ENCODE measurements at regions not wholly inside any gene's neighbourhood (a gene's known extent, or its start where the extent isn't known, plus 50 kb on each side); places are given as distances from the start of the nearest gene placed in this dataset.
"Not testable (repeated sequence)": the region's sequence is repeated elsewhere in the genome, so short reads cannot be mapped to it uniquely, and the experiment has no call there.

DNA sequence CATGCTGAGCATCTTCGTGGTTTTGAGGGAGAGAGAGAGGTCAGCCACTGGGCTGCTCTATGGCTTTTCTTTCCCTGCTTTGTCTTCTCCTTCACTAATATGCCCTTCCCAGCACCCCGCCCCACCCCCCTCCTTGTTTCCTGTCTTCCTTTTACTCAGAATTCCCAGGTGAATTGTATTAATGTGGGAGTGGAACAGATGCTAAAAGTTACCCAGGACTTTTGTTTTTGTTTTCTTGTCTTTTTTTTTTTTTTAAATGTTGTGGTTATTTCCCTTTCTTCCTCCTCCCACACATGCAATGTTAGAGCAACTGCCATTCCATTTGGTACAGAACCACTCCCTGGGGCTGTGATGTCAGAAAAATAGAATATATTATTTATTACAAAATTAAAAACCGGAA is 442.7 kb upstream of the CD180 start:
- no peak for DNase-seq (ENCODE audit: low read depth)

DNA sequence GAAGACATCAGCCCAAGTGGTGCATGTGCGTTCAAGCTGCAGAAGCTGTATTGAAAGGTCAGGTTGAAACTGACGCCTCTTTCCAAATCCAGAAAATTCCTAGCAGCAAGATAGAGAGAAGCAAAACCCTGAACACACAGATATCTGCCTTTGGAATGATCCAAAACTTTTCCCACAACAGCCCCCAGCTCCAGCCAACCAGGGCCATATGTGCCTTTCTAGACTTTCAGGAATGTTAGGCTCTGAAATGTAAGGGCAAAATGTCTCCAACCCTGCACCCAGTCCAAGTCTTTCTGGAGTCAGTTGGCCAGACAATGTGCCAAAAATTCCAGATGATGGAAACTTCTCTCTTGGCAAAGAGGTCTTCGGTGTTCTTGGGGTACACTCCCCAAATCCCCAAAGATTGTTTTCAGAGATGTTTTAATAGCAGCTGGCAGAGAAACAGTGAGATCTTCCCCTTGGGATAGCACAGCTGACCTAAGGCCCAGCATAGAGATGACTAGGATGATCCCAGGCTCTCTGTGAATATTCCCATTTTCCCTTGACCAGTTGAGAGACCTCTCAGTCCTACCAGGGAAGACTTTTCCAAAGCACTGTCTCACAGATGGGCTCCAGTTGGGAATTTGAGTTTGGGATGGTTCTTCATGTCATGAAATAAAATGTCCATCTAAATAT is 440.4 kb upstream of the CD180 start:
- DNase-seq (ENCODE audit: low read depth): no peak

DNA sequence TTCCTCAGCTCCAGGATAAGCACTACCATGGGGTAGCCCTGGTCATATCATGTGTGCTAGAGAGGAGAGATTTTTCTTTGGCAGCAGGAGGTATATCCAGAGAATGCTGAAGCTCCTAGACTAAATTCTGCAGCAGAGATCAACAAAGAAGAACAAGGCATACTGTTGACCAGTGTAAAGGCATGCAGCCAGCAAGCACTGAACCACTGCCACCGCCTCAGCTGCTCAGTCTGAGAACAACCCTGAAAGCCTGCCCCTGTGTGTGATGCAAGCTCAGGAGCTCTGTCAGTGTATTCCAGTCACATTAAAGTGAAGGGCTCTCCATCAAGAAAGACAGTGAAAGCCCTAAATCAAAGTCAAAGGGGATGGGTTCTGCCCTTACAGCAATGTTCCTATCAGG is 439.5 kb upstream of the CD180 start:
- DNase-seq (ENCODE audit: low read depth): no peak

DNA sequence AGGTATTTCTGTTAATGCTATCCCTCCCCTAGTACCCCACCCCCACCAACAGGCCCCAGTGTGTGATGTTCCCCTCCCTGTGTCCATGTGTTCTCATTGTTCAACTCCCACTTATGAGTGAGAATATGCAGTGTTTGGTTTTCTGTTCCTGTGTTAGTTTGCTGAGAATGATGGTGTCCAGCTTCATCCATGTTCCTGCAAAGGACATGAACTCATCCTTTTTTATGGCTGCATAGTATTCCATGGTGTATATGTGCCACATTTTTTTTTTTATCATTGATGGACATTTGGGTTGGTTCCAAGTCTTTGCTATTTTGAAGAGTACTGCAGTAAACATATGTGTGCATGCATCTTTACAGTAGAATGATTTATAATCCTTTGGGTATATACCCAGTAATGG is 430.5 kb upstream of the CD180 start:
- DNase-seq (ENCODE audit: low read depth): not testable (repeated sequence)

DNA sequence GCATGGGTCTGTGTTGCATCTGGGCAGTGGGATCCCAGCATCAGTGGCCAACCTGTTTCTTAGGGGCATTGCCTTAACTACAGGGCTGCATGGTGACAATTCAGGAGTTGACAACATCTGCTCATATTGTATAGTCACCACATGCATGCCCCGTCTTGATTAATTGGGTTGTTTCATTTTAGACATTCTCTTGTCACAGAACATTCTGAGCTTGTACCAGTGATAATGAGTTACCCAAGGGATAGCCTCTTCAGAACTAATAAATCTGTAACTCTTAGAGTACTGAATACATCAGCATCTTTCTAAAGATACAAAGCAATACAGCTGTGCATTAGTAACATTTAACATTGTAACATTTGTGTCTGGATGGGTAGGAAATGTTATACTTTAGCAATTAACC is 426.5 kb upstream of the CD180 start:
- DNase-seq (ENCODE audit: low read depth): no peak

DNA sequence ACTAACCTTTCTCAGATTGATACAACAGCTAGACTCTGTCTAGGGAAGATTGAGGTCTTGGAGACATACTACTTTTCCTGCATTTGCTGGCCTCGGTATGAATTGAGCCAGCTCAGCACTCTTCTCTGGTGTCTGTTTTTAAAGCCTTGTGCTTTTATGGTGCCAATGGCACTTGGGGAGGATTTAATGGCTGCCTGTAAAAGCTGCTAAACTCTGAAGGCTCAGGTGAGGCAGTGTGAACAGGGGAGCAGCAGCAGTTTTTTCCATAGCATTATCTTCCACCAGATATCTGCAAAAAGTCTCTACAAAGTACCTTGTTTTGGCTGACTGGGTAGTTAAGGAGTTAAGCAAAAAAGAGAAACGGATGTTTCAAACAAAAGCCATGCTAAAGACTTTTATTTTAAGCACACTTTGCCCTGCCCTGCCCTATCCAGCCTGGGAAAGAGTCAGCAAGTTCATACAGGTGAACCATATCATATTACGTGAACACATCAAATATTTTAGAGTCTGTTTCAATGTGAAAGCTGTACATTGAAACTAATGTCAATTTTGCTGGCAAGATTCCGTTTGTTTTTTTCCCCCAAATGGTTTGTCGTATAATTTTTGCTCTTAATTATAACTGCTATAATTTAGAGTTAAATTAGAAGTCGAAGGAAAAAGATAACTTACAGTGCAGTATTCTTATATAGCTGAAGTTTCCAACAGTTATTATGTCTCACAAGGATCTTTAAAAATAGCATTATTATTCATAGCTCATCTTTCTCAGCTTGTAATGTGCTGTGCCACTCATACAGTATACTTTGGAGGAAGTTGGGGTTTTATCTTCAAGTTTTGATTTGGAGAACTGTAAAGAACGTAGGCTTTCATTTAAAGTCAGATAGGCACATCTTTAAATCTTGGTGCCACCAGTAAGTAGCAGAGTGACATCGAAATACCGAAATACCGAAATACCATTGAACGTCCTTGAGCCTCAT is 424.1 kb upstream of the CD180 start:
- no peak for DNase-seq (ENCODE audit: low read depth)

DNA sequence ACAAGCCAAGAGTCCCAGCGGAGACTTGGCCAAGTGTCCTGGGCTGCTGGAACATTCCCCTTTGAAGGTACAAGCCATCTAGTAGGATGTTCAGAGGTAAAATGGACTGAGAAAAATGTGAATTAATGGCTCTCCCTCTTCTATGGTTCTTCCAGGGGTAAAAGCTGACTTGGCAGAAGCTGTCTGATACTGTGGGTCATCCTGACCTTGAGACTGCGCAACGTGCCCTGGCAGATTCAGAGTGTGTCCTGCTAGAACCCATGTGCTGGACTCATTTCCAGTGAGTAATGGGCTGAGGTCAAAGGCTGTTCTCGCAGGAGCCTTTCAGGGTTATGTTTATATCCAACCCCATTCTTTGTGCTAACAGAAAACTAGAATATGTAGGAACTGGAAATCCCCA is 423.0 kb upstream of the CD180 start:
- no peak for DNase-seq (ENCODE audit: low read depth)

DNA sequence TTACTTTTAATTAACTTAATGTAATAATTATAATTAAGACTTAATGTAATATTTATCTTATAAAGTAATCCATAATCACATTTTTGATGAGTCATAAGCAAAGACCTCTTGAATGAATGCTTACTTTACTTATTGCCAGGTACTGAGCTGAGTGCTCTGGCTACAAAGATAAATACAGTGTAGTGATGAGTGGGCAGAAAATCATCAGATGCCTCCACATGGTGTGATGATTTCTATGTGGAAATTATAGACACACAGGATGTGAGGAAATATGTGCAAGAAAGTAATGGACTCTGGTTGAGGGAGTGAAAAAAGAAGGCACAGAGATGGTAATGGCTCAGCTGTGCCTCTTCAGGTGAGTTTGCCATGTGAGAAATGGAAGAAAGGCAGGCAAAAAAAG is 422.6 kb upstream of the CD180 start:
- DNase-seq (ENCODE audit: low read depth): no peak

DNA sequence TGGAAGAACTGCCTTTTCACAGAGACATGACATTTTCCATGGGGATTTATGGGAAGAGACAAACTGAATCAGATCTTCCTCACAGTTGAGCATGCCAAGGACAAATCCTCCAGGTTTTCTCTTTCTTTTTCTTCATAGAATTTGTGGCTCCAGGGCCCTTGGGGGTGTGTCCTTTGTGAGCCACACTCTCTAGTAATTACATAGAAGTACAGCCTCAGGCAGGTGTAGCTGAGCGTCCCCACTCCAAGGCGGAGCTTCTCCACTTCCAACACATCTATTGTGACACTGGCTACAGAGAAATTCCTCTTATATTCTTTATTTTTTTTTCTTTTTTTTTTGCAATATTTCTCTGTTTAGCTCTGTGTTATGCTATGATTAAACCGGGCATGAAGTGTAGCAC is 420.5 kb upstream of the CD180 start:
- DNase-seq (ENCODE audit: low read depth): no peak

DNA sequence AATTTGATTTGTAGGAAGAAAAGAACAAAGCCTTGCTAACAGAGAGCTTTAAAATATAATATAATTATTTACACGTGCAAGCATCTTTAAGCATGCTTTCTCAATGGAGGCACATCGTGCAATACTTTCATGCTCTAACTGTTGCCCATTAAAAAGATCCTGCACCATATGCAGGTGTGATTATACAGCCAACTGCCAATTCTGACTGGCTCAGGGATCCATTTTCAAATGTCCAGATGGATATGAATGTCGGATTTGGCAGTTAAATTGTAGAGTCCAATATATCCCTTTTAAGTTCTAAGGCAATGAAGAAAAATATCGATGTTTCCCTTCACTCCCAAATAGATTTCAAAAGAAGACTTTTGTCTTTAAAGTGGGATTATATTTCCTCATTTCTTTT is 416.4 kb upstream of the CD180 start:
- DNase-seq (ENCODE audit: low read depth): no peak

DNA sequence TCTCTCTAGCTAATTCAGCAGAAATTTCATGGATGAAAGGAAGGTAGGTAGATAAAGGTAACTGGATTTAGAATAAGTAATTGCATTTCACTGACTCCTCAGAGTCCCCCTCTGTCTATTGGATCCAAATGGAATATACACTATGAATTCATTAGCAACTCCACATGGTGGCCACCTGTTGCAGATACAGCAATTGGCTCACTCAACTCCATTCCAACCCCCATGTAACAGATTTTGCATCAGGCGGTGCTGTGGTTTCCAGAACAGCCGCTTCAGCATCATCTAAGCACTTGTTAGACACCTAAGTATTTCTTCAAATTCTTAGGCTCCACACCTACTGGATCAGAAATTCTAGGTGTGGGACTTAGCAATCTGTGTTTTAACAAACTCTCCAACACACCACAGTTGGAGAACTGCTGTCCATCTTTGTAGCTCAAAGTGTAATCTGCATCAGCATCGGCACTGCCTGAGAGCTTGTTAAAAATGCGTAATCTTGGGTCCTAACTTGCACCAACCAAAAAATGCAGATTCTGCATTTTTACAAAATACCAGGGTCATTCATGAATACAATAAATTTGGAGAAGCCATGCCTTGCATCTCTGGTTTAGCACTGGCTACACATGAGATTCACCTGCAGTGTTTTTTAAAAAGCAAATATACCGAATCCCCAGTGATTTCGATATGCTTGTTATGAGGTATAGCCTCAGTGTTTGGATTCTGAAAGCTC is 413.8 kb upstream of the CD180 start:
- no peak for DNase-seq (ENCODE audit: low read depth)

DNA sequence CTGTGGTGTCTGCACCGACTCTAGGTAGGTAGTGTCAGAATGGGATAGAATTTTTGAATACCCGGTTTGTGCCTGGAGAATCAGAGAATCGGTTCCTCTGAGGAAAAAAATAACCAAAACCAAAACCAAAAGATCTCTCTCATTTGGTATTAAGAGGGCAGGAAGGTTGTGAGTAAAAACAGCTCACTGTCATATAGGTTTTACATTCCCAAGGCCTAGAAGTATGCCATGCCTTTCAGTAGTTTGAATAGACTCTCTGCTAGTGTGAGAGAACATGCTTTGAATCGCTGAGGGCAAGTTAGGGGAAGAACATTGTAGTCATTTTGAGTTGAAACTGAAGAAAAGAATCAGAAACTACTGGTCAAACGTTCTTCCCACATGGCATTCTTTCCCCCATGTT is 411.4 kb upstream of the CD180 start:
- DNase-seq (ENCODE audit: low read depth): no peak

DNA sequence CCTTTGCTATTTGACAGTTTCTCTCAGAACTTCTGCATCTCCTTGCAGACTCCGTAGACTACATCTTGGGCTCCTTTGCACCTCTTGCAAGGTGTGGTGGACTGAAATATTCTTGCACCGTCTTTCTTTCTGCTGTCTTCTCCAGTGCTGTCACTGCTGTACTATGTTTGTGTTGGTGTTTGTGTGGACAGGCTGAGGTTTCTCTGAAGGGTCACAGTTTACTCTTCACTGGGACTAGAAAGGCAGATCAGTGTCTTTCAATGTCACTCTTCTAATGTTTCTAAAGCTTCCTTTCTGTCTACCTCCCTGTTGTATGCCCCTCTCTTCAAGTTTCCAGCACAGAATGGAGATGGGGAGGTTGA is 410.0 kb upstream of the CD180 start:
- no peak for DNase-seq (ENCODE audit: low read depth)

DNA sequence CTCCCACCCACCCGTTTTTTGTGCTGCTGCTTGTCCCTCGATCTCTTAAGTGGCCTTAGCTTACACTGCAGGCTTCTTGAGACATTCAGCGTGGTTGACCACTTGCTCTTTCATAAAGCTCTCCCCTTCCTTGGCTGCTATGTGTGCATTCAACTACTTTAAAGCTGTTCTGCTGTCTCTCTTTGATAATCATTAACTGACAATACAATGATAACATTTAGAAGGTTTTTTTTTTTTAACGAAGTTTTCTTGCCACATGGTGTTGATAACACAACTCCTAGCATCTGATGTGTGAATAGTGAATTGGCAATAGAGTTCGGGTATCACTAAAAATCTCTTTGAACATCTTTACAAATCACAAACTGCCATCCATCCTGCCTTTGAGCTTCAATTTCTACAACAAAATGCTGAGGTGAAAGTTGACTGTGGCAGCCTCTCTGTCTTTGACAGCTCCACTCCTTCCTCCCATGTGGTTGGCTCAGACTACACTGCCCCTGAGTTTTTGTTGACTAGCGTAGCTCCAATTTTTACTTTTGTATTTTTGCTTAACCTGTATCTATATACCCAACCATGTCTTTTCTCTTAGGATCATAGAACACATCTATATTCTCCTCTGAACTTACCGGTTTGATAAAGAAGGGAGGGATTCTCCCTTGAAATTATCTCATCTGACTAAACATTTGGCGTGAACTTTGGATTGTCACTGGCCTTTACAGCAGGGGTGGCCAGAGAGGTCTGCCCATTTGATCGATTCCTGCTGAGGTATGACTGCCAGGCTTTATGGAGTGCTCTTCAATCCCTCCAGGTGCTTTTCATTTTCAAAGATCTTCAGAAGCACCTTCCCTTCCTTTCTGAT is 409.4 kb upstream of the CD180 start:
- no peak for DNase-seq (ENCODE audit: low read depth)

DNA sequence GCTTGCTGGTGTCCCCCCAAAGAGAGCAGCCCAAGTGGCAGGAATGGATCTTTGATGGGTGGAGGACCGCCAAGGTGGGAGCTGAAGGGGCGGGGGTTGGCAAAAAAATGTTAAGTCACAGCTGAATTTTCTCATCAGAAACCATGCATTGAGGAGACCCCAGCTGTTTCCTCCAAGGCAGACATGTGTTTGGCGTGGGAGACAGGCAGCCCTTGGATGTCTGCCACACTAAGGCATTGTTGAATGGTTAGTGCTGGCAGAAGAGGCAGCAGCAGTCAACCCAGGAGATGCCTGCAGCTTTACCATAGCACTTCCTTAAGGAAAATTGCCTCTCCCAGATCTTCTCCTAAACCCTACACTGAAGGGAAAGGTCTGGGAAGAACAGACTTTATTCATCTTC is 394.9 kb upstream of the CD180 start:
- no peak for DNase-seq (ENCODE audit: low read depth)

DNA sequence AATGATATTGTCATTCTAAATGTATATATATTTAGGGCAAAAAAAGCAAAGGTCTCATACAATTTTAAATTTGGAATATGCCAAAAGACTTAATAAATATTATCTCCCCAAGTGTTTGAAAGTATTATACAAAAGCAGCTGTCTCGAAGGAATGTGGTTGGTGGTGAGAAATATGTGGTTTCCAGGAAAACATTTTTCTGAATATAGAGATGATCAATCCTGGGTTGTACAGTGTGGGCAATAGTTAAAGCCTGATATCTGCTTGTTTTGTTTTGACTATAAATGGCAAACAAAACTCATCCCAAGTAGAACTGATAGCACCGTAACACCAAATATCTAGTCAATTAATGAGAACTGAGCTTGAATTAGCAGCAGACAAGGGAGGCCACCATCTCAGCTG is 391.8 kb upstream of the CD180 start:
- no peak for DNase-seq (ENCODE audit: low read depth)

DNA sequence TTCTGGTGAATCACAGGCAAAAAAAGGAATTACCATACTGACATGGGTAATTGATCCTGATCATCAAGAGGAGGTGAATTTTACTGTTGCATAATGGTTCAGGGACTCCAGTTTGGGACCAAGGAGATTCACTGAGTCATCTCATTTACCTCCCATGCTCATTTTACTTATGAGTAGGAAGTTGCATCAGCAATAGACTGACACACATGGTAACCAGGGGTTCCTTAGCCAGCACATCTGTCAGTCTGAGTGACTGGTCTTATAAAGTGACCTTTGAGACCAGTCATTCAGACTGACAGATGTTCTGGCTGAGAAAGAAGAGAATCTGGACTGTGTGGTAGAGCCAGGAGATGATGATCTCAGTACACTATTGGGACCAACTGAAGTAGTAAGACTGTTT is 384.6 kb upstream of the CD180 start:
- DNase-seq (ENCODE audit: low read depth): no peak

DNA sequence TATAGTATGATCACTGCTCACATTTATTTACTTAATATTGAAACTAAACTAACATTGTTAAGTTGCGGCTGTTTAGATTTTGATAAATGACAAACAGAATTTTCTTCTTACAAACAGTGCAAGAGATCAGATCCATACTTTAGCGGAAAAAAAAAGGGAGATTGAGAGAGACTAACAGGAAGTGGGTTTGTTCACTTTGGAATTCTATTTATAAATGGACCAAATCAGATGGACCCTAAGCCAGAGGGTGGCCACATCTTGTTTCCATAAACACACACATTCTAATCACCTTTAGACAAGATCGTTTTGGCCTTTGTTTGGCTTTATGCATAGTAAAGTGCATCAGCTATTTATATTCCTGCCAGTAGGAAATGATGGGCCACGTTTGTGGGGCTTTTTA is 381.4 kb upstream of the CD180 start:
- DNase-seq (ENCODE audit: low read depth): no peak

DNA sequence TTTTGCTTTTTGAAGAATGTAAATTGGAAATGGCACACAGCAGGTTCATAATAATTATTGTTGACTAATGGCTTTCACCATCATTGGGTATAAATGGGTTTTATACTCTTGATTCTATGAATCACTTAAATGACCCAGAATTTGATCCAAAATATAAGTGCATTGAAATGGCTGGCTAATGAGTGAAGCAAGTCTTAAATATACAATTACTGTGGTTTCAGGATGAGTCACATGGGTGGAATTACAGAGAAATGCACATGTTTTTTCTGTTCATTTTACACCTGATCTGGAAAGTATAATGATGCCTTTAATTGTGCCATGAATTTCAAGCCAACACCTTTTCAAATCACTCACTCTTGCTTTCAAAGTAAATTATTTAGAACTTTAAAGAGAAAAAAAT is 380.8 kb upstream of the CD180 start:
- DNase-seq (ENCODE audit: low read depth): peak; percentile 18

DNA sequence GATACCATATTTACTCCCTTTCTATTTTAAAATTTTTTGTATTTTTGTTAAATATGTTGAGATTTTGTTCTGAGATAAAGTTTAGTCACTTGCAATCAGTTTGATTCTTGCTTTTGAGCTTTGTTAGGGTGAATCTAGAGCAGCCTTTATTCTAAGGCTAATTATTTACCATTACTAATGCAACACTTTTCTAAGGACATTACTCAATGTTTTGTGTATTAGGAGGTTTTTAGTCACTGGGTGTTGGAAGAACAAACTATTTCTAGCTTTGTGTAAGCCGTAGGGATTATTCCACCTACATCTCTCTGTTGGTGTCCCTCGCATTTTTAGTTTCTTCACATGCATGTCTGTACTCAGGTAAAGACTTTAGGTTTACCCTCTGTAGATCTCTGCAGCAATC is 379.5 kb upstream of the CD180 start:
- no peak for DNase-seq (ENCODE audit: low read depth)

DNA sequence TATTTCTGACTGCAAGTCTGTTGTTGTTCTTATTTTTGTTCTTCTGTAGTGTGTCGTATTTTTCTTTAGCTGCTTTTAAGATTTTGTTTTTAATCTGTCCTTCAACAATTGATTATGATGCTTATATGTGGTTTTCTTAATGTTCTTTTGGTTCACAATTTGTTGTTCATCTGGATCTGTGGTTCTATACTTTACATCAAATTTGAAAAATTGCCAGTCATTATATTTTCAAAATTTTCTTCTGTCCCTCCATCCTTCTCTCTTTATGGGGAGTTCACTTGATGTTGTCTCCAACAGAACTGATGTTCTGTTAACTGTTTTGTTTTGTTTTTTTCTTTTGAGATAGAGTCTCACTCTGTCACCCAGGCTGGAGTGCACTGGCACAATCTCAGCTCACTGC is 378.5 kb upstream of the CD180 start:
- no peak for DNase-seq (ENCODE audit: low read depth)
